ENCODE measurements at regions not wholly inside any gene's neighbourhood (a gene's known extent, or its start where the extent isn't known, plus 50 kb on each side); places are given as distances from the start of the nearest gene placed in this dataset.

GRCh38 chr3:186411994-186412393 is 50.0 kb upstream of the DGKG start:
- peak; percentile 33 to 34 for DNase-seq (ENCODE audit: low read depth in 2 of 2)

Measured in stimulated activated CD4-positive, alpha-beta T cell treated with anti-CD3 and anti-CD28 coated beads, Interleukin-15, amount 100 ng/mL, for 48 hours (primary cell).